GM21515 (cell line): ENCODE measurements at regions not wholly inside any gene's neighbourhood (a gene's known extent, or its start where the extent isn't known, plus 50 kb on each side); places are given as distances from the start of the nearest gene placed in this dataset.

ENCODE experiments used
- ATAC-seq: cut with Tn5 transposase; IDR thresholded peaks from one replicate; pipeline ENCODE4 v1.9.1; 2021; ENCODE audit not compliant: unreplicated experiment

DNA sequence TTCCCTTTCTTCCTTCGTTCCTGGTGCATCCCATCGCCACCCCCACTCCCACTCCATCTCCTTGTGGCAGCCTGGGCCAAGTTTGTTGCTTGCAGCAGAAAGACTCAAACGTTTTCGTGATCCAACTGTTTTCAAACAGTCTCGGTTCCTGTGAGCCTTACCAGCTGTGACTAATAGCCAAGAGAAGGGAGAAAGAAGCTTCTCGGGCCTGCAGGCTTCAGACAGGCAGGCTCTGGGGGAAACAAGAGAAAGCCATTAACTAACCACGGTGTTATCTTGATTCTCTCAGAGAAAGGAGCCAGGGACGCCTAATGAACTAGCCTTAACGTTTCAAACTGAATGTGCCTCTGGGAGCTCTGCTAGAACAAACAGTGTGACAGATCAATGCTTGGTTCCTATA is 742.0 kb downstream of the NR2F2 start:
- no peak for ATAC-seq

DNA sequence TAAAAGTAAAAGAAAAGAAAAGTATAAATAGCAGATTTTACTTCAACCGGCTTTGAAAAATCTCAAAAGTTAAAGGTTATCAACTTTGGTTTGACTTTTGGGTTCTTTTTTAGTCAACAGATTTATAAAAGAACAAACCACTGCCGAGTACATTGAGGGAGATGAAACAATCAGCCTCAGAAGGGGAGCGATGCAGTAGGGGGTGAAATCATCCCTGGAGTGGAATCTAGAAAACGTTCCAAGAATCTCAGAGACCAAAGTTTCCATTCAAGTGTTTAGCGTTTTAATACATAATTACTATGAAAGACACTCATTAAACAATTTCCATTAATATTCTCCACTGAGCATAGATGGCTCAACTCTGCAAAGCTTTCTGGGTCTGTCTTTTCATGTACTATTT is 745.5 kb downstream of the NR2F2 start:
- ATAC-seq, result no peak

DNA sequence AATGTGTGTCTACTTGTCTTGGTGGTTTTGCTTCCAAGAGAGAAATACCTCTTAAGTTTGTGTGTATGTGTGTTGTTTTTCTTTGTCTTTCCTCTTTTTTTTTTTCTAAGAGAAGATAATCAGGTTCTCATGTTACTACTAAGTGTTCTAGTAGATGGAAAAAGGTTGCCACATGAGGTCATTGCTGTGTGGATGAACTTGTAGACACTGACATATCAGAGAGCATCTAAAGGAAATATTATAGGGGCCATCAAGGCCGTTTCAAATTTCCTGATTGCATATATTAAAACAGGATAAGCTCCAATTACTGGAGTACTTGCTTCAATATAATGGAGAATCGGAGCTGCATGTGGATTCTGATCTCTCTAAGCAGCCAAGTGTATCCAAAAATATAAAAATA is 747.5 kb downstream of the NR2F2 start:
- no peak for ATAC-seq

- ATAC-seq, result no peak
Measured at GRCh38 chr15:97078591-97078990, 748.1 kb downstream of the NR2F2 start.

- ATAC-seq, result no peak
Measured at GRCh38 chr15:97081666-97082226, 751.2 kb downstream of the NR2F2 start.

DNA sequence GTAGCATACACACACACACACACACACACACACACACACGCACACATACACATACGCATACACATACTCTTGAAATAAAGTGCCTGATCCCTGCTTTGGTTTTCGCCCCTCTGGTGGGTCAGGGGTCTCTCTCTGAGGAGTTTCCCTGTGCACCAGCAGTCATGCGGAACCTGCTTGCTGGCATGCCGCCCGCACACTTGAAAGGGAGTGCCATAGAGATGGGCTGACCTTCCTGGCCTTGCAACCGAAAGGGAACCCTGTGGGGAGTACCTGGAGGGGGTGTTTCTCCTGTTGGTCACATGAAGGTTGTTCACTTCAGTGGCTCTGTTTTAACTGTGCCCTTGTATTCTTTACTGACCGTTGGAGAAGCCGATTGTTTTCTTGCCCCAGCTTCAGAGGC is 752.3 kb downstream of the NR2F2 start:
- ATAC-seq, result no peak

GRCh38 chr15:97084650-97085049 is 754.1 kb downstream of the NR2F2 start:
- no peak for ATAC-seq

DNA sequence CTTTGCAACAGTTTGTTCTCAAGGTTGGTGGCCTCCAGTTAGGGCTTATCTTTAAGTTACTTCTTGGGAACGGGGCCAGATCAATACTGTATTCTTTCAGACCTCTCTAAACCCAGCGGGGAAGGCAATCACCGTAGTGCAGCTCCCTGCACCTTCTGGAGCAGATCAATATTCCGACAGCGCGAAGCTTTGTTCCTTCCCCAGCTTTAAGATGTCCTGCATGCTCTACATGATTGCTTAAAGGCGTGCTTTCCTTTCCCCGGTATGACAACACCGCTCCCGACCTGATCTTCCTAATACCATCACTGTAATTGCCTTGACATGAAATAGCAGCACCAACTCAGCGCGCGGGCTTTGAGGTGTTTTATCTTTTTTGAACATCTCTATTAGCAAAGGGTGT is 755.2 kb downstream of the NR2F2 start:
- no peak for ATAC-seq

GRCh38 chr15:97087006-97087741 is 756.7 kb downstream of the NR2F2 start:
- ATAC-seq, result no peak

- ATAC-seq, result no peak
Measured at GRCh38 chr15:97091093-97091492, 760.6 kb downstream of the NR2F2 start.

- no peak for ATAC-seq
Measured at GRCh38 chr15:97092656-97093055, 762.2 kb downstream of the NR2F2 start.

DNA sequence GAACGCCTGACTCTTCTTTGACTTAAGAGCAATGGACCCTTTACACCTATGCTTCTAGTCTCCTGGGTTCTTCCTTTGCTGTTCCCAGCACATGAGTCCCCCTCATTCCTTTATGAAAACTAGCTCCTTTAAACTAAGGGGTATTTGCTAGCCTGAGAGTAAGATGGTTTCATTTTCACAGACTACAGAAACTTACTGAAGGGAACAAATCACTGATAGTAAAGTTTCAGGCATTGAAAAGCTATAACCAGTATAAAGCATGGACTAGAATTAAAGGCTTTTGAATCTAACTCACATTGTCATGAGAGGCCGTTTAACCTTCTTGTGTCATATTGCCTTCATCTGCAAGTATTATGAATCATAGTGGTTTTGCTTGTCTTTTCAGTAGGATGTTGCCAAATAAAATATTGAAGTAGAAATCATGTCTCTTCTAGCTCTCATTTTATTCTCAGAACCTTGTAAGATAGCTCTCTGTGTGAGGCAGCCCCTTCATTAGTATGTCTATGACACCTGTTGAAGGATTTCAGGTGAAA is 765.9 kb downstream of the NR2F2 start:
- no peak for ATAC-seq

- no peak for ATAC-seq
Measured at GRCh38 chr15:97099040-97099439, 768.5 kb downstream of the NR2F2 start.

DNA sequence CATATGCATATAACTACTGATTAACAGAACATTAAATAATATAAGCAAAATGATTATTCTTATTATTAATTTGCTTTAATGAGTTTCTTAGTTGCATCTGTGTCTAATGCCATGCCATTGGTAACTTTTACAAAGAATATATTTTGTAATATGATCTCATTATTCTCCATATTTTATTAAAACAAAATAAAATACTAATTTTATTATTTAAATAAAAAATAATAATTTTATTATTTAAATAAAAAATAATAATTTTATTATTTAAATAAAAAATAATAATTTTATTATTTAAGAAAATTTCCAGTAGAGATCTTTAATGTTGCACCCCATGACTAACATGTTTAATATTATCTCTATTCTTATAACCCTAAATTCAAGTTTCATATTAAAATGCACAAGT is 771.1 kb downstream of the NR2F2 start:
- ATAC-seq, result no peak

DNA sequence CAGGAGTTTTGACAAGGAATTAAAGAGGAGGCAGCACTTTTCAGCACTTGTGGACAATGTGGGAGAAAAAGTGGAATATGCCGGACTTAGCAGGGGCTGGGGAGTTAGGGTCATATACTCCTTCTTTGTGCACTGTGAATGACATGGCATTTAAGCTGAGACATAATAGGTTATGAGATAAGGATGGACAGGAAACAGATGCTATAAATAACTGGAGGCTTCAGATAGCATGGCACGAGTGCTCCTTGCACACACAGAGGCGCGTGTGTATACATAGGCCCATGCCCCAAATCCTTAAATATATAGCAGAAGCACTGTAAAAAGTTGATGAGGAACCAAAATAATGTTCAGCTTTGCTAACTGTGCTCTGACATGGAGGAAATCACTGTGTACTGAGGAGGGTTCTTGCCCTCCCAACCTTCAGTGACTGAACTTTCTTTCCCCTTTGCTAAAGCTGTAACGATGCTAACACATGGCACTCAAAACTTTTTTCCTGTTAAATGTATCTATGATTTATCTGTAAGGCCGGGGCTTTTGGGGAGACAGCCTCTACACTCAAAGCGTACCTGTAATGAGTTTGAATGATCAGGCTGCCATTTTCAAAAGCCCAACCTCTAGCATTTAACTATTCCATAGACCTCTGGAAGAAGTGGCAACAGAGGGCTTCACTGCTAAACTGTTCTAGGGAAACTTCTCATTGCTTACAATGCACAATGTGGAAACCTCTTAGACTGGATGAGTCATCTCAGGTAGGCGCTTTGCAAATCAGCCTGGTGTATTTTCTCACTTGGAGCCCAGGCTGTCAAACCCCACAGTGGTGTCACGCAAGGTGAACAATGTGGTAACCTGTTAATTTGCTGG is 784.6 kb downstream of the NR2F2 start:
- no peak for ATAC-seq

DNA sequence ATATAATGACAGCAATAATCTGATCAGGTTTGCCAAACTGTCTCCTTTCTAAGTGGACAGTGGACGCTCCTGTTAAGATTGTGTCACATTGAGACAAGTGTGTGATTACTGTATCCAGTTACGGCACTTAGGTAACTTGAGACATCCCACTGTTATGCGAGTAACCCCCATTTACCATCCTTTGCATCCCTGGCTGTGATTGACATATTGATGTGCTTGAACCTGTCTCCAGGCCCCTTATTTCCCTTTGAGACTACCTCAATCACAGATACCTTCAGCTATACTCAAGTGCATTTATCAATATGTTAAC is 785.2 kb downstream of the NR2F2 start:
- no peak for ATAC-seq

- ATAC-seq, result no peak
Measured at GRCh38 chr15:97124790-97125189, 794.3 kb downstream of the NR2F2 start.

- no peak for ATAC-seq
Measured at GRCh38 chr15:97126553-97127233, 796.2 kb downstream of the NR2F2 start.

DNA sequence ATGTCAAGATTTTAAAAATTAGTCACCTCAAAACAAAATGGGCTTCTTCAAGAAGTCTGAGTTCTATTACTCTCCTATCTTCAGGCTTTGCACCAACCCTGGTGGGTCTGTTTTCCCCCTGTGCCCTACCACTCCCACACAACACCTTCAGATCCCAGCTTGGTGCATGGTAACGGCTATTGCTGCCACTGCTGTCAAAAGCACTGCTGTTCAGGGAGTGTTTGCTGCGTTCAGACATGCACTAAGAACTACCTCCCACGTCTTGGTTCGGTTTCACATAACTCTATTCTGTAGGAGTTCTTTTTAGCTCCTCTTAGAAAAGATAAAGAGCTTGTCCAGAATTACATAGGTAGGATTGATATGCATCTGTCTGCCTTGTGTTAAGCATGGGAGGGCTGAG is 799.2 kb downstream of the NR2F2 start:
- ATAC-seq, result no peak

DNA sequence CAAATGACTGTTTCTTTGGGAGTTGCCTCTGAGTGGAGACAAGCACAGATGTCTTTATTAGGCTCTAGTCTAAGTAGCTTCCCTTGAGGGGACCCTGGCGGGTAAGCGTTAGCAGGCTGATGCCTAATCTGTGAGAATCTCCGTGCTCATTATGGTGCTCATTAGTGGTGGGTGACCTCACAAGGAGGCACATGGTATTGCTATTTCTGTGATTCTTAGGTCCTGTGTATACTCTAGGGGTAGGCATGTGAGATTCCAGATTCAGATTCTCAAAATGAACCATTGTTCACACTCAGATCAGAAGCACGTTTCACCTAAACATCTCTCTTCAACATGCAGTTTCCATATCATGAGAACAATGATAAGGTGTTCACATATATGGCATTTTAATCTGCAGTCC is 809.7 kb downstream of the NR2F2 start:
- no peak for ATAC-seq

GRCh38 chr15:97141360-97141759 is 810.9 kb downstream of the NR2F2 start:
- ATAC-seq, result no peak
